Vagina (tissue), 2 donors: ENCODE measurements at regions not wholly inside any gene's neighbourhood (a gene's known extent, or its start where the extent isn't known, plus 50 kb on each side); places are given as distances from the start of the nearest gene placed in this dataset.

Source experiments
- DNase-seq, 2 donors: peaks; one replicate each; pipeline ENCODE4 v3.0.0-alpha.2; 2017; ENCODE audit errors: extremely low spot score in 2 of 2
- H3K27ac ChIP-seq: fragments of 200-600 bp; sonication (generic); one replicate; pipeline ENCODE4 v1.5.1; 2019
- H3K27me3 ChIP-seq: fragments of 200-600 bp; sonication (generic); one replicate; pipeline ENCODE4 v1.5.1; 2019
- H3K36me3 ChIP-seq, 2 donors: fragments of 200-600 bp; sonication (generic); one replicate each; pipeline ENCODE4 v1.5.1; 2017 to 2019
- H3K4me1 ChIP-seq: fragments of 200-600 bp; sonication (generic); one replicate; pipeline ENCODE4 v1.5.1; 2019
- H3K4me3 ChIP-seq, 2 donors: fragments of 200-600 bp; sonication (generic); 1 replicate in 1 of 2; 2 replicates in 1 of 2; pipeline ENCODE4 v1.5.1; 2016 to 2019
- H3K9me3 ChIP-seq: fragments of 200-600 bp; sonication (generic); one replicate; pipeline ENCODE4 v1.5.1; 2019
- POLR2A ChIP-seq, 2 donors: fragments of 450-650 bp; IDR thresholded peaks; one replicate each; pipeline ENCODE4 v1.6.1; 2017; ENCODE audit warnings: antibody characterized with exemption in 2 of 2, mild to moderate bottlenecking in 2 of 2, moderate library complexity in 2 of 2
- POLR2AphosphoS5 ChIP-seq, 2 donors: sonication (generic); formaldehyde crosslinking; IDR thresholded peaks; one replicate each; pipeline ENCODE4 v1.9.0; 2017; ENCODE audit warnings: antibody characterized with exemption in 2 of 2, mild to moderate bottlenecking in 2 of 2, low read depth in 1 of 2; ENCODE audit not compliant: insufficient read depth in 1 of 2
- intact Hi-C: fragments of 100-400 bp; cut with DNase I; formaldehyde crosslinking; loops from one replicate; pipeline ENCODE4 v1.15.1; 2023
- TF ChIP-seq, protein P1 (sequence below), 3 experiments: fragments of 450-650 bp in 2 of 3; fragments of 200-600 bp in 1 of 3; sonication (generic) in 1 of 3; IDR thresholded peaks; one replicate each; pipeline ENCODE4 v1.5.1; 2017 to 2019; ENCODE audit warnings: antibody characterized with exemption in 3 of 3, mild to moderate bottlenecking in 2 of 3, moderate library complexity in 2 of 3

DNA sequence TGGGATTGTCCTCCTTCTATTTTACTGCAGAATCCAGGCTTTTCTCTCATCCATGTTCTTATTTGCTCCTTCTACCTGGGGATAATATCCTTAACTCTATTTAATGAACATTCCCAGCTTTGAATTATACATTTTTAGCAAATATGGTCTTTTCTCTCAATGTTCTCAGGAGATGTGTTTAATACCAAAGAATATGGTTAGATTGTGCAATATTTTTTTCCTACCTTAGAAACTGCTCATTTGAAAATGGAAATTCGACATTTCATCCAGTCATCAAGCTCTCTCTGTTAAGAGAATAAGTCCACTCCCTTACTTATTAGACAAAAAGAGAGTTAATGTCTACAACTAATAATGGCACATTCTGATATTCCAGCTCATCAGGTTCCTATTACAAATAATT lies 160.4 kb upstream of the GULP1 start:
- Histone ChIP-seq H3K36me3 (no peaks in the 10 kb centered on the region), H3K27ac (no peak overlapping the region), H3K9me3 (no peaks in the 10 kb centered on the region), H3K4me3 (no peak overlapping the region), H3K4me1 (peaks cover 5% of the 10 kb centered on the region), H3K27me3 (no peaks in the 10 kb centered on the region)
- no peak for TF ChIP-seq POLR2AphosphoS5 (IDR thresholded peaks at IDR 0.05; ENCODE audit: insufficient read depth in 1 of 2, low read depth in 1 of 2)
- TF ChIP-seq, protein P1, sequence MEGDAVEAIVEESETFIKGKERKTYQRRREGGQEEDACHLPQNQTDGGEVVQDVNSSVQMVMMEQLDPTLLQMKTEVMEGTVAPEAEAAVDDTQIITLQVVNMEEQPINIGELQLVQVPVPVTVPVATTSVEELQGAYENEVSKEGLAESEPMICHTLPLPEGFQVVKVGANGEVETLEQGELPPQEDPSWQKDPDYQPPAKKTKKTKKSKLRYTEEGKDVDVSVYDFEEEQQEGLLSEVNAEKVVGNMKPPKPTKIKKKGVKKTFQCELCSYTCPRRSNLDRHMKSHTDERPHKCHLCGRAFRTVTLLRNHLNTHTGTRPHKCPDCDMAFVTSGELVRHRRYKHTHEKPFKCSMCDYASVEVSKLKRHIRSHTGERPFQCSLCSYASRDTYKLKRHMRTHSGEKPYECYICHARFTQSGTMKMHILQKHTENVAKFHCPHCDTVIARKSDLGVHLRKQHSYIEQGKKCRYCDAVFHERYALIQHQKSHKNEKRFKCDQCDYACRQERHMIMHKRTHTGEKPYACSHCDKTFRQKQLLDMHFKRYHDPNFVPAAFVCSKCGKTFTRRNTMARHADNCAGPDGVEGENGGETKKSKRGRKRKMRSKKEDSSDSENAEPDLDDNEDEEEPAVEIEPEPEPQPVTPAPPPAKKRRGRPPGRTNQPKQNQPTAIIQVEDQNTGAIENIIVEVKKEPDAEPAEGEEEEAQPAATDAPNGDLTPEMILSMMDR (IDR thresholded peaks at IDR 0.05): no peak
- no peak for TF ChIP-seq POLR2A (IDR thresholded peaks at IDR 0.05)
- DNase-seq: no peak
- intact Hi-C loops: no loop called here

DNA sequence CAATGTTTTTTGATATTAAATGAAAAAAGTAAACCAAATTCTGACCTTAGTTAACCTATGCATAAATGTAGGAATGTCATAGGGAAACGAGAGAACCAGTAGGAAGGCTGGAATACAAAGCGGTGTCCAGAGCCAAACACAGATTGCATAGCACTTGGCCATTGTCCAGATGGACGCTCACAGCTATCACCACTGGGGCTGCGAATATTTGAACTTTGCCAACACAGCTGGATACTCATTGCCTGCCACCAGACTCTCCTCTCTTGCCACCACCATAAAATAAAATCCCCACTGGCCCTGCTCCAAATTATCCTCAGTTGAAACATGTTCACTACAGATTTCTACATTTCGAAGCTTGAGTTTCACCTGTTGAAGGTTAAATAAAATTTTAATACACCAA lies 159.3 kb upstream of the GULP1 start:
- no peaks in the 10 kb centered on the region for H3K9me3 ChIP-seq
- no peak for TF ChIP-seq POLR2A (IDR thresholded peaks at IDR 0.05)
- no peak for TF ChIP-seq POLR2AphosphoS5 (IDR thresholded peaks at IDR 0.05; ENCODE audit: insufficient read depth in 1 of 2, low read depth in 1 of 2)
- TF ChIP-seq, protein P1 (IDR thresholded peaks at IDR 0.05): no peak
- no peak for DNase-seq
- peaks cover 5% of the 10 kb centered on the region for H3K4me1 ChIP-seq
- no peaks in the 10 kb centered on the region for H3K27me3 ChIP-seq
- H3K27ac ChIP-seq: no peak overlapping the region
- no peak overlapping the region for H3K4me3 ChIP-seq
- intact Hi-C loops: no loop called here
- H3K36me3 ChIP-seq: no peaks in the 10 kb centered on the region

GRCh38 chr2:188134241-188134640 lies 157.4 kb upstream of the GULP1 start:
- Histone ChIP-seq H3K4me1 (peaks cover 5% of the 10 kb centered on the region), H3K27ac (no peak overlapping the region), H3K27me3 (no peaks in the 10 kb centered on the region), H3K9me3 (no peaks in the 10 kb centered on the region), H3K4me3 (no peak overlapping the region), H3K36me3 (no peaks in the 10 kb centered on the region)
- intact Hi-C loops: no loop called here
- TF ChIP-seq POLR2AphosphoS5 (IDR thresholded peaks at IDR 0.05; ENCODE audit: insufficient read depth in 1 of 2, low read depth in 1 of 2): no peak
- no peak for TF ChIP-seq POLR2A (IDR thresholded peaks at IDR 0.05)
- TF ChIP-seq, protein P1 (IDR thresholded peaks at IDR 0.05): no peak
- no peak for DNase-seq

GRCh38 chr2:188138313-188138712 lies 153.4 kb upstream of the GULP1 start:
- Histone ChIP-seq H3K27ac (no peak overlapping the region), H3K27me3 (no peaks in the 10 kb centered on the region), H3K9me3 (no peaks in the 10 kb centered on the region), H3K4me3 (no peak overlapping the region), H3K4me1 (no peaks in the 10 kb centered on the region), H3K36me3 (no peaks in the 10 kb centered on the region)
- TF ChIP-seq, protein P1 (IDR thresholded peaks at IDR 0.05): no peak
- TF ChIP-seq POLR2AphosphoS5 (IDR thresholded peaks at IDR 0.05; ENCODE audit: insufficient read depth in 1 of 2, low read depth in 1 of 2): no peak
- TF ChIP-seq POLR2A (IDR thresholded peaks at IDR 0.05): no peak
- intact Hi-C loops: no loop called here
- no peak for DNase-seq

GRCh38 chr2:188142088-188142487 lies 149.6 kb upstream of the GULP1 start:
- intact Hi-C loops: no loop called here
- Histone ChIP-seq H3K27ac (no peak overlapping the region), H3K4me3 (no peak overlapping the region), H3K27me3 (no peaks in the 10 kb centered on the region), H3K9me3 (no peaks in the 10 kb centered on the region), H3K36me3 (no peaks in the 10 kb centered on the region), H3K4me1 (no peaks in the 10 kb centered on the region)
- TF ChIP-seq POLR2A (IDR thresholded peaks at IDR 0.05) (no peak), POLR2AphosphoS5 (IDR thresholded peaks at IDR 0.05; ENCODE audit: insufficient read depth in 1 of 2, low read depth in 1 of 2) (no peak)
- TF ChIP-seq, protein P1 (IDR thresholded peaks at IDR 0.05): no peak
- DNase-seq: no peak
